SK-N-SH (cell line): ENCODE measurements at regions not wholly inside any gene's neighbourhood (a gene's known extent, or its start where the extent isn't known, plus 50 kb on each side); places are given as distances from the start of the nearest gene placed in this dataset.

Experiments
- CTCF ChIA-PET: fragments of 300-600, 350-600 bp; formaldehyde crosslinking; extraction: SDS; loops from one replicate; lab custom pipeline; 2021; lab: Yijun Ruan, JAX
- POLR2A ChIA-PET: fragments of 350-600 bp; sonication (Branson Sonifier 250); formaldehyde crosslinking; extraction: SDS; loops from one replicate; lab custom pipeline; 2020; ENCODE audit warnings: antibody characterized with exemption, inconsistent platforms; lab: Yijun Ruan, JAX
- DNase-seq: peaks from one replicate; pipeline ENCODE4 v3.0.0; 2012
- H2AFZ ChIP-seq: fragments of 200-600 bp; sonication (generic); 2 replicates; pipeline ENCODE4 v1.8.1; 2016; ENCODE audit warnings: antibody characterized with exemption, mild to moderate bottlenecking, low read depth
- H3F3A ChIP-seq: fragments of 200-600 bp; sonication (generic); replicated peaks from 2 replicates; pipeline ENCODE3; 2016; ENCODE audit warnings: antibody characterized with exemption, mild to moderate bottlenecking; ENCODE audit not compliant: insufficient read depth
- H3K27ac ChIP-seq, 2 experiments: fragments of 200-500 bp in 1 of 2; fragments of 200-600 bp in 1 of 2; sonication (Bioruptor generic) in 1 of 2; sonication (generic), shearing (Covaris generic) in 1 of 2; 2 replicates each; pipeline versions ENCODE4 v1.5.1 to v1.6.1; 2014 to 2016; ENCODE audit warnings: low read depth in 2 of 2, inconsistent platforms in 1 of 2, low read length in 1 of 2, mild to moderate bottlenecking in 1 of 2, mixed read lengths in 1 of 2
- H3K27me3 ChIP-seq: fragments of 200-600 bp; sonication (generic), shearing (Covaris generic); 2 replicates; pipeline ENCODE4 v1.6.1; 2016; ENCODE audit warnings: mixed run types; ENCODE audit not compliant: insufficient read depth
- H3K36me3 ChIP-seq, 2 experiments: fragments of 200-500 bp in 1 of 2; fragments of 200-600 bp in 1 of 2; sonication (Bioruptor generic) in 1 of 2; sonication (generic) in 1 of 2; replicated peaks in 1 of 2; 2 replicates each; pipeline versions ENCODE3 to v1.5.1; 2014 to 2016; ENCODE audit warnings: low read length in 1 of 2, mild to moderate bottlenecking in 1 of 2; ENCODE audit not compliant: insufficient read depth in 2 of 2, control insufficient read depth in 1 of 2
- H3K4me1 ChIP-seq, 2 experiments: fragments of 200-500 bp in 1 of 2; fragments of 200-600 bp in 1 of 2; sonication (Bioruptor generic) in 1 of 2; sonication (generic), shearing (Covaris generic) in 1 of 2; 2 replicates each; pipeline versions ENCODE4 v1.5.1 to v1.6.1; 2014 to 2016; ENCODE audit warnings: low read depth in 1 of 2, low read length in 1 of 2, mixed run types in 1 of 2; ENCODE audit not compliant: insufficient read depth in 2 of 2, control insufficient read depth in 1 of 2
- H3K4me2 ChIP-seq: fragments of 200-600 bp; sonication (generic), shearing (Covaris generic); 2 replicates; pipeline ENCODE4 v1.6.1; 2017; ENCODE audit warnings: mixed run types
- H3K4me3 ChIP-seq, 2 experiments: fragments of 200-500 bp in 1 of 2; fragments of 200-600 bp in 1 of 2; sonication (Bioruptor generic) in 1 of 2; sonication (generic), shearing (Covaris generic) in 1 of 2; 2 replicates each; pipeline versions ENCODE4 v1.5.1 to v1.8.1; 2014 to 2016; ENCODE audit warnings: low read depth in 2 of 2, inconsistent platforms in 1 of 2, low read length in 1 of 2, mild to moderate bottlenecking in 1 of 2, mixed read lengths in 1 of 2, moderate library complexity in 1 of 2
- H3K79me2 ChIP-seq: fragments of 200-600 bp; sonication (generic); 2 replicates; pipeline ENCODE4 v1.8.1; 2017; ENCODE audit warnings: mild to moderate bottlenecking; ENCODE audit not compliant: insufficient read depth
- H3K9ac ChIP-seq: fragments of 200-600 bp; sonication (generic); 2 replicates; pipeline ENCODE4 v1.6.1; 2017; ENCODE audit warnings: mixed run types
- H3K9me2 ChIP-seq: fragments of 200-600 bp; sonication (generic); 2 replicates; pipeline ENCODE4 v1.6.1; 2017; ENCODE audit warnings: mixed run types
- H3K9me3 ChIP-seq: fragments of 200-600 bp; sonication (generic); 2 replicates; pipeline ENCODE4 v1.6.1; 2017; ENCODE audit warnings: mixed run types, mild to moderate bottlenecking, moderate library complexity
- H4K20me1 ChIP-seq: fragments of 200-600 bp; sonication (generic); 2 replicates; pipeline ENCODE4 v1.6.1; 2017; ENCODE audit warnings: mild to moderate bottlenecking, mixed run types; ENCODE audit not compliant: insufficient read depth
- CTCF ChIP-seq: fragments of 200-600 bp; sonication (generic); IDR thresholded peaks from 2 replicates; pipeline ENCODE4 v1.6.1; 2017; ENCODE audit warnings: antibody characterized with exemption, mild to moderate bottlenecking, moderate library complexity
- ELF1 ChIP-seq: IDR thresholded peaks from 2 replicates; pipeline ENCODE4 v1.4.0; 2012
- EP300 ChIP-seq, 2 experiments: IDR thresholded peaks; 2 replicates each; pipeline versions ENCODE4 v1.4.0 to v1.6.1; 2012; ENCODE audit warnings: borderline replicate concordance in 1 of 2, low read depth in 1 of 2, low read length in 1 of 2
- EZH2phosphoT487 ChIP-seq: fragments of 200-600 bp; sonication (generic); IDR thresholded peaks from 2 replicates; pipeline ENCODE4 v1.6.1; 2017; ENCODE audit warnings: low read depth, mixed run types, mild to moderate bottlenecking, antibody characterized with exemption, moderate library complexity, borderline replicate concordance
- FOSL2 ChIP-seq: IDR thresholded peaks from 2 replicates; pipeline ENCODE4 v1.4.0; 2012; ENCODE audit warnings: low read depth, mild to moderate bottlenecking, moderate library complexity, borderline replicate concordance
- FOXJ3 ChIP-seq: sonication (generic); formaldehyde crosslinking; IDR thresholded peaks from 2 replicates; pipeline ENCODE4 v1.5.1; 2020; ENCODE audit warnings: mild to moderate bottlenecking, missing genetic modification reagents
- FOXM1 ChIP-seq: IDR thresholded peaks from 2 replicates; pipeline ENCODE4 v1.4.0; 2012; ENCODE audit warnings: low read depth, mild to moderate bottlenecking
- GABPA ChIP-seq: IDR thresholded peaks from 2 replicates; pipeline ENCODE4 v1.4.0; 2012; ENCODE audit warnings: low read depth, mild to moderate bottlenecking
- IRF3 ChIP-seq: fragments of 150-350 bp; IDR thresholded peaks from 2 replicates; pipeline ENCODE4 v1.6.1; 2016; ENCODE audit warnings: mild to moderate bottlenecking, low read depth, low read length
- MAX ChIP-seq: IDR thresholded peaks from 2 replicates; pipeline ENCODE4 v1.4.0; 2012; ENCODE audit warnings: low read depth
- MXI1 ChIP-seq: IDR thresholded peaks from 2 replicates; pipeline ENCODE4 v1.6.1; 2012; ENCODE audit warnings: mild to moderate bottlenecking, low read depth, low read length, improper control_type of control experiment
- NFIC ChIP-seq: IDR thresholded peaks from 2 replicates; pipeline ENCODE4 v1.4.0; 2012; ENCODE audit warnings: borderline replicate concordance
- NRF1 ChIP-seq: IDR thresholded peaks from 2 replicates; pipeline ENCODE4 v1.6.1; 2012; ENCODE audit warnings: low read depth, mild to moderate bottlenecking, low read length
- RAD21 ChIP-seq: IDR thresholded peaks from 2 replicates; pipeline ENCODE4 v1.6.1; 2012; ENCODE audit warnings: mild to moderate bottlenecking, low read length
- REST ChIP-seq: IDR thresholded peaks from 2 replicates; pipeline ENCODE4 v1.6.1; 2012; ENCODE audit warnings: mild to moderate bottlenecking, low read depth, low read length, moderate library complexity
- SIN3A ChIP-seq: IDR thresholded peaks from 2 replicates; pipeline ENCODE4 v1.6.1; 2012; ENCODE audit warnings: low read depth, mild to moderate bottlenecking, low read length, moderate library complexity, borderline replicate concordance
- SMC3 ChIP-seq: IDR thresholded peaks from 2 replicates; pipeline ENCODE4 v1.6.1; 2012; ENCODE audit warnings: low read depth, low read length, improper control_type of control experiment
- TAF1 ChIP-seq: IDR thresholded peaks from 2 replicates; pipeline ENCODE4 v1.6.1; 2012; ENCODE audit warnings: low read depth, mild to moderate bottlenecking, low read length, moderate library complexity, borderline replicate concordance
- TEAD4 ChIP-seq: IDR thresholded peaks from 2 replicates; pipeline ENCODE4 v1.4.0; 2012; ENCODE audit warnings: mild to moderate bottlenecking, borderline replicate concordance; ENCODE audit not compliant: insufficient read depth
- USF2 ChIP-seq: fragments of 150-350 bp; IDR thresholded peaks from 2 replicates; pipeline ENCODE4 v1.6.1; 2017; ENCODE audit warnings: antibody characterized with exemption, low read length, low read depth, borderline replicate concordance
- WGBS: methylation state at CpG from one replicate; pipeline ENCODE4 v1.1.6; 2017; ENCODE audit warnings: low lambda C conversion rate; 5-methylcytosine and 5-hydroxymethylcytosine counted together

- no peak for TF ChIP-seq MXI1
- no peak for TF ChIP-seq FOSL2
- TF ChIP-seq EZH2phosphoT487 = no peak
- no peak for TF ChIP-seq USF2
- no peak for TF ChIP-seq NFIC
- no peak for TF ChIP-seq FOXM1
- no peak for TF ChIP-seq ELF1
- TF ChIP-seq TEAD4 = no peak
- TF ChIP-seq CTCF = no peak
- TF ChIP-seq RAD21 = no peak
- TF ChIP-seq TAF1 = no peak
- no peak for TF ChIP-seq IRF3
- TF ChIP-seq NRF1 = no peak
- no peak for TF ChIP-seq SIN3A
- TF ChIP-seq MAX = no peak
- no peak for TF ChIP-seq SMC3
- no peak for TF ChIP-seq FOXJ3 (CRISPR knock-in tag)
- TF ChIP-seq GABPA = no peak
- no peak for TF ChIP-seq REST
- TF ChIP-seq EP300 (IDR thresholded peaks at IDR 0.05; ENCODE audit: borderline replicate concordance in 1 of 2, low read depth in 1 of 2, low read length in 1 of 2) = no peak
- TF ChIP-seq, all 33 proteins: peak for 0
- DNase-seq = no peak
- Histone ChIP-seq H2AFZ (no peak overlapping the region), H3K27me3 (no peaks in the 10 kb centered on the region), H3K4me3 (no peak overlapping the region), H4K20me1 (no peaks in the 10 kb centered on the region), H3K36me3 (no peaks in the 10 kb centered on the region), H3F3A (no peaks in the 10 kb centered on the region), H3K9me3 (no peaks in the 10 kb centered on the region), H3K4me1 (no peaks in the 10 kb centered on the region), H3K4me2 (no peak overlapping the region), H3K9me2 (no peaks in the 10 kb centered on the region), H3K9ac (no peak overlapping the region), H3K79me2 (no peaks in the 10 kb centered on the region), H3K27ac (no peak overlapping the region)
- WGBS = 4% methylated on average over 2 of the region's 2 CpGs
- POLR2A ChIA-PET = no interaction called here
- CTCF ChIA-PET = interaction anchor here (0.8 kb wide), 1 partner anchor 16 kb away, joined by 3 read pairs; no protein-coding TSS in a partner anchor
These were observed 832.4 kb upstream of the PCDH10 start for GRCh38 chr4:132316738-132317137.
